BJ (cell line): ENCODE measurements at regions not wholly inside any gene's neighbourhood (a gene's known extent, or its start where the extent isn't known, plus 50 kb on each side); places are given as distances from the start of the nearest gene placed in this dataset.
"Not testable (repeated sequence)": the region's sequence is repeated elsewhere in the genome, so short reads cannot be mapped to it uniquely, and the experiment has no call there.

Source experiments
- CTCF ChIA-PET: fragments of 350-600 bp; formaldehyde crosslinking; extraction: SDS; loops from one replicate; lab custom pipeline; 2021; ENCODE audit warnings: antibody characterized with exemption, inconsistent platforms; lab: Yijun Ruan, JAX
- POLR2A ChIA-PET: fragments of 300-600 bp; sonication (Branson Sonifier 250); formaldehyde crosslinking; extraction: SDS; loops from one replicate; lab custom pipeline; 2021; ENCODE audit warnings: antibody characterized with exemption; lab: Charles Lee
- DNase-seq: peaks from one replicate; pipeline ENCODE4 v3.0.0-alpha.2; 2011; ENCODE audit warnings: low read depth
- H3K27me3 ChIP-seq: 2 replicates; pipeline ENCODE4 v1.6.0; 2011; ENCODE audit warnings: low read length; ENCODE audit not compliant: control insufficient read depth, insufficient read depth
- H3K36me3 ChIP-seq: 2 replicates; pipeline ENCODE4 v1.5.1; 2011; ENCODE audit warnings: low read length; ENCODE audit not compliant: control insufficient read depth, insufficient read depth
- H3K4me3 ChIP-seq: 2 replicates; pipeline ENCODE4 v1.5.1; 2011; ENCODE audit warnings: low read depth, mild to moderate bottlenecking, control low read depth, low read length
- CTCF ChIP-seq: IDR thresholded peaks from 2 replicates; pipeline ENCODE4 v1.5.1; 2011; ENCODE audit warnings: low read depth, mild to moderate bottlenecking, control low read depth, inconsistent platforms, low read length, moderate library complexity; ENCODE audit not compliant: insufficient read depth

- no peak overlapping the region for H3K4me3 ChIP-seq
- no peaks in the 10 kb centered on the region for H3K36me3 ChIP-seq
- ChIA-PET POLR2A (no interaction called here), CTCF (no interaction called here)
- H3K27me3 ChIP-seq, result no peaks in the 10 kb centered on the region
- no peak for TF ChIP-seq CTCF
- no peak for DNase-seq
These were observed 192.0 kb downstream of the UBE3A start for GRCh38 chr15:25246641-25247406.

GRCh38 chr15:25247407-25248038, 191.3 kb downstream of the UBE3A start:
- ChIA-PET POLR2A (no interaction called here), CTCF (no interaction called here)
- DNase-seq, result no peak
- Histone ChIP-seq H3K36me3 (no peaks in the 10 kb centered on the region), H3K27me3 (no peaks in the 10 kb centered on the region), H3K4me3 (no peak overlapping the region)
- no peak for TF ChIP-seq CTCF

GRCh38 chr15:25248087-25248486, 190.7 kb downstream of the UBE3A start:
- not testable (repeated sequence) for DNase-seq

GRCh38 chr15:25248583-25249235, 190.1 kb downstream of the UBE3A start:
- no peak for TF ChIP-seq CTCF
- no peak for DNase-seq
- no peak overlapping the region for H3K4me3 ChIP-seq
- ChIA-PET CTCF (no interaction called here), POLR2A (no interaction called here)
- no peaks in the 10 kb centered on the region for H3K27me3 ChIP-seq
- H3K36me3 ChIP-seq, result no peaks in the 10 kb centered on the region

More at GRCh38 chr15:25248087-25248486, 190.7 kb downstream of the UBE3A start:
- CTCF ChIA-PET, H3K27me3 ChIP-seq, POLR2A ChIA-PET, H3K36me3 ChIP-seq, H3K4me3 ChIP-seq: not testable (repeated sequence)

GRCh38 chr15:25249236-25250010, 189.4 kb downstream of the UBE3A start:
- CTCF ChIA-PET, result no interaction called here
- no peak for TF ChIP-seq CTCF
- Histone ChIP-seq H3K4me3 (no peak overlapping the region), H3K36me3 (no peaks in the 10 kb centered on the region), H3K27me3 (no peaks in the 10 kb centered on the region)
- POLR2A ChIA-PET, result no interaction called here
- DNase-seq, result no peak
